ENCODE measurements at regions not wholly inside any gene's neighbourhood (a gene's known extent, or its start where the extent isn't known, plus 50 kb on each side); places are given as distances from the start of the nearest gene placed in this dataset.

GRCh38 chr9:106218854-106219253 is 524.5 kb downstream of the TMEM38B start:
- H3K36me3 ChIP-seq (ENCODE audit: control insufficient read depth in 4 of 4, insufficient read depth in 3 of 4, low read depth in 1 of 4, low read length in 3 of 4): no peaks in the 10 kb centered on the region
- 86% methylated on average over 3 of the region's 3 CpGs for WGBS
- no peak overlapping the region for H3K27ac ChIP-seq (ENCODE audit: low read depth in 1 of 2, low read length in 2 of 2)
- H3K4me3 ChIP-seq (ENCODE audit: low read depth in 1 of 3, low read length in 3 of 3): no peak overlapping the region
- no peaks in the 10 kb centered on the region for H3K9me3 ChIP-seq (ENCODE audit: control insufficient read depth in 4 of 4, low read length in 3 of 4)
- no peak for DNase-seq (ENCODE audit: low spot score)
- H3K27me3 ChIP-seq (ENCODE audit: control insufficient read depth in 4 of 4, insufficient read depth in 4 of 4, low read length in 3 of 4): no peaks in the 10 kb centered on the region
- H3K9ac ChIP-seq (ENCODE audit: low read depth in 1 of 2, low read length in 2 of 2): no peak overlapping the region
- H3K4me1 ChIP-seq (ENCODE audit: control insufficient read depth in 4 of 4, insufficient read depth in 4 of 4, low read length in 3 of 4): no peaks in the 10 kb centered on the region
- TF ChIP-seq RXRA (IDR thresholded peaks at IDR 0.05) (no peak), JUND (IDR thresholded peaks at IDR 0.05) (no peak), CTCF (IDR thresholded peaks at IDR 0.05; ENCODE audit: low read depth, low read length, missing input control) (no peak), HNF4G (IDR thresholded peaks at IDR 0.05) (no peak), RAD21 (IDR thresholded peaks at IDR 0.05) (no peak), YY1 (IDR thresholded peaks at IDR 0.05) (no peak)

- no peak overlapping the region for H3K27ac ChIP-seq (ENCODE audit: low read depth in 1 of 2, low read length in 2 of 2)
- WGBS: 67% methylated on average over 5 of the region's 5 CpGs
These were observed 526.1 kb downstream of the TMEM38B start for GRCh38 chr9:106220415-106220814.

DNA sequence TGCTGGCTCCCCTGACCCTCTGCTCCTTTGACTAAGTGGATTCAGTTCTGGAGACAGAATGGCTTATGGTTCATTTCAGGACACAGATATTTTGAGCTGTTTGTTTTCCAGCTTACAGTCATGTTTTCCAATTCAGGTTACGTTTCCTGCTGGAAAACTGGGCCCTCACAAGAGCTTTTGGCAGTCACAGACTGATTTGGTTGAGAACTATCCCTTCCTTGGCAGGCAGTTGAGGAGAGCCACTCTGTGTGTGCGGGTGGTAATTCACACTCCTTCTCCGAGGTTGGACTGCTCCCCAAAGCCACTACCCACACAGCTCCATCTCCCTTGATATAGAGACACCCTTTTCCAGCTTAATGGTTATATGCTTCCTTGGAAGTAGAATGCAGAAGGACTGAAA is 534.5 kb downstream of the TMEM38B start:
- WGBS: 72% methylated on average over 3 of the region's 3 CpGs
- no peaks in the 10 kb centered on the region for H3K9me3 ChIP-seq (ENCODE audit: control insufficient read depth in 4 of 4, low read length in 3 of 4)
- TF ChIP-seq GABPA (IDR thresholded peaks at IDR 0.05 in 1 of 2, conservative IDR thresholded peaks at IDR 0.05 in 1 of 2) (no peak), RXRA (IDR thresholded peaks at IDR 0.05) (peak in 1 of 2 donors; percentile 11)
- H3K36me3 ChIP-seq (ENCODE audit: control insufficient read depth in 4 of 4, insufficient read depth in 3 of 4, low read depth in 1 of 4, low read length in 3 of 4): no peaks in the 10 kb centered on the region
- no peak overlapping the region for H3K27ac ChIP-seq (ENCODE audit: low read depth in 1 of 2, low read length in 2 of 2)
- no peak overlapping the region for H3K9ac ChIP-seq (ENCODE audit: low read depth in 1 of 2, low read length in 2 of 2)
- H3K27me3 ChIP-seq (ENCODE audit: control insufficient read depth in 4 of 4, insufficient read depth in 4 of 4, low read length in 3 of 4): no peaks in the 10 kb centered on the region
- no peaks in the 10 kb centered on the region for H3K4me1 ChIP-seq (ENCODE audit: control insufficient read depth in 4 of 4, insufficient read depth in 4 of 4, low read length in 3 of 4)
- H3K4me3 ChIP-seq (ENCODE audit: low read depth in 1 of 3, low read length in 3 of 3): no peak overlapping the region
- no peak for DNase-seq (ENCODE audit: low spot score)

More at GRCh38 chr9:106220415-106220814, 526.1 kb downstream of the TMEM38B start:
- no peak overlapping the region for H3K4me3 ChIP-seq (ENCODE audit: low read depth in 1 of 3, low read length in 3 of 3)
- no peak overlapping the region for H3K9ac ChIP-seq (ENCODE audit: low read depth in 1 of 2, low read length in 2 of 2)
- no peaks in the 10 kb centered on the region for H3K4me1 ChIP-seq (ENCODE audit: control insufficient read depth in 4 of 4, insufficient read depth in 4 of 4, low read length in 3 of 4)
- H3K9me3 ChIP-seq (ENCODE audit: control insufficient read depth in 4 of 4, low read length in 3 of 4): no peaks in the 10 kb centered on the region
- no peak for DNase-seq (ENCODE audit: low spot score)
- H3K27me3 ChIP-seq (ENCODE audit: control insufficient read depth in 4 of 4, insufficient read depth in 4 of 4, low read length in 3 of 4): no peaks in the 10 kb centered on the region
- no peak for TF ChIP-seq EGR1 (IDR thresholded peaks at IDR 0.05; ENCODE audit: low read depth in 2 of 2)
- TF ChIP-seq NR2F2 (IDR thresholded peaks at IDR 0.05): no peak
- no peaks in the 10 kb centered on the region for H3K36me3 ChIP-seq (ENCODE audit: control insufficient read depth in 4 of 4, insufficient read depth in 3 of 4, low read depth in 1 of 4, low read length in 3 of 4)

GRCh38 chr9:106233116-106233515 is 538.8 kb downstream of the TMEM38B start:
- Histone ChIP-seq H3K27me3 (ENCODE audit: control insufficient read depth in 4 of 4, insufficient read depth in 4 of 4, low read length in 3 of 4) (no peaks in the 10 kb centered on the region), H3K9me3 (ENCODE audit: control insufficient read depth in 4 of 4, low read length in 3 of 4) (no peaks in the 10 kb centered on the region), H3K9ac (ENCODE audit: low read depth in 1 of 2, low read length in 2 of 2) (no peak overlapping the region), H3K4me1 (ENCODE audit: control insufficient read depth in 4 of 4, insufficient read depth in 4 of 4, low read length in 3 of 4) (no peaks in the 10 kb centered on the region), H3K4me3 (ENCODE audit: low read depth in 1 of 3, low read length in 3 of 3) (no peak overlapping the region), H3K36me3 (ENCODE audit: control insufficient read depth in 4 of 4, insufficient read depth in 3 of 4, low read depth in 1 of 4, low read length in 3 of 4) (no peaks in the 10 kb centered on the region), H3K27ac (ENCODE audit: low read depth in 1 of 2, low read length in 2 of 2) (no peak overlapping the region)
- DNase-seq (ENCODE audit: low spot score): no peak
- TF ChIP-seq REST (IDR thresholded peaks at IDR 0.05): no peak
- TF ChIP-seq MAX (IDR thresholded peaks at IDR 0.05): no peak
- TF ChIP-seq CTCF (IDR thresholded peaks at IDR 0.05; ENCODE audit: low read depth, low read length, missing input control): no peak
- TF ChIP-seq, protein P1, sequence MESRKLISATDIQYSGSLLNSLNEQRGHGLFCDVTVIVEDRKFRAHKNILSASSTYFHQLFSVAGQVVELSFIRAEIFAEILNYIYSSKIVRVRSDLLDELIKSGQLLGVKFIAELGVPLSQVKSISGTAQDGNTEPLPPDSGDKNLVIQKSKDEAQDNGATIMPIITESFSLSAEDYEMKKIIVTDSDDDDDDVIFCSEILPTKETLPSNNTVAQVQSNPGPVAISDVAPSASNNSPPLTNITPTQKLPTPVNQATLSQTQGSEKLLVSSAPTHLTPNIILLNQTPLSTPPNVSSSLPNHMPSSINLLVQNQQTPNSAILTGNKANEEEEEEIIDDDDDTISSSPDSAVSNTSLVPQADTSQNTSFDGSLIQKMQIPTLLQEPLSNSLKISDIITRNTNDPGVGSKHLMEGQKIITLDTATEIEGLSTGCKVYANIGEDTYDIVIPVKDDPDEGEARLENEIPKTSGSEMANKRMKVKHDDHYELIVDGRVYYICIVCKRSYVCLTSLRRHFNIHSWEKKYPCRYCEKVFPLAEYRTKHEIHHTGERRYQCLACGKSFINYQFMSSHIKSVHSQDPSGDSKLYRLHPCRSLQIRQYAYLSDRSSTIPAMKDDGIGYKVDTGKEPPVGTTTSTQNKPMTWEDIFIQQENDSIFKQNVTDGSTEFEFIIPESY (IDR thresholded peaks at IDR 0.05): no peak
- no peak for TF ChIP-seq FOXA2 (IDR thresholded peaks at IDR 0.05)
- TF ChIP-seq GABPA (IDR thresholded peaks at IDR 0.05 in 1 of 2, conservative IDR thresholded peaks at IDR 0.05 in 1 of 2): no peak
- no peak for TF ChIP-seq EGR1 (IDR thresholded peaks at IDR 0.05; ENCODE audit: low read depth in 2 of 2)
- no peak for TF ChIP-seq TAF1 (conservative IDR thresholded peaks at IDR 0.05)

All from liver (tissue), 8 donors.